Breast epithelium (tissue), 3 donors: ENCODE measurements at regions not wholly inside any gene's neighbourhood (a gene's known extent, or its start where the extent isn't known, plus 50 kb on each side); places are given as distances from the start of the nearest gene placed in this dataset.
"Not testable (repeated sequence)": the region's sequence is repeated elsewhere in the genome, so short reads cannot be mapped to it uniquely, and the experiment has no call there.

ENCODE experiments used
- CTCF ChIP-seq, 3 donors: fragments of 450-650 bp; IDR thresholded peaks; one replicate each; pipeline ENCODE4 v1.5.1; 2016 to 2017; ENCODE audit warnings: antibody characterized with exemption in 3 of 3, mild to moderate bottlenecking in 3 of 3, moderate library complexity in 3 of 3
- POLR2A ChIP-seq: fragments of 450-650 bp; IDR thresholded peaks from one replicate; pipeline ENCODE4 v1.6.1; 2016; ENCODE audit warnings: antibody characterized with exemption, mild to moderate bottlenecking, moderate library complexity

DNA sequence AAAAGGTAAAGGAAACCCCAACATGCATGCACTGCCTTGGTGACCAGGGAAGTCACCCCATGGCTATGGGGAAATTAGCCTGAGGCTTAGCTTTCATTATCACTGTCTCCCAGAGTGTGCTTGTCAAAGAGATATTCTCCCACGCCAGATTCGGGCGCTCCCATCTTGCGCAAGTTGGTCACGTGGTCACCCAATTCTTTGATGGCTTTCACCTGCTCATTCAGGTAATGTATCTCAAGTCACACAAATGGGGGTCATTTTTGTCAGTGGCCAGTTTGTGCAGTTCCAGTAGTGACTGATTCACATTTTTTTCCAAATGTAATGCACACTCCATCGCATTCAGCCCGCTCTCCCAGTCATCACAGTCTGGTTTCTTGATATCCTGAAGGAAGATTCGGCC, 107.6 kb upstream of the UBE2E3 start:
- TF ChIP-seq CTCF (IDR thresholded peaks at IDR 0.05); POLR2A: not testable (repeated sequence)
